NCI-H748 (cell line): ENCODE measurements at regions not wholly inside any gene's neighbourhood (a gene's known extent, or its start where the extent isn't known, plus 50 kb on each side); places are given as distances from the start of the nearest gene placed in this dataset.
"Not testable (repeated sequence)": the region's sequence is repeated elsewhere in the genome, so short reads cannot be mapped to it uniquely, and the experiment has no call there.

Experiments used
- DNase-seq: peaks from one replicate; lab custom pipeline; 2025; ENCODE audit not compliant: unreplicated experiment; lab: John Stamatoyannopoulos, UW

GRCh38 chr10:42985436-42986316 is 91.2 kb upstream of the RET start:
- DNase-seq, result no peak

GRCh38 chr10:42986633-42987032 is 90.2 kb upstream of the RET start:
- no peak for DNase-seq

GRCh38 chr10:42987121-42987541 is 89.7 kb upstream of the RET start:
- DNase-seq, result no peak

GRCh38 chr10:42987575-42987974 is 89.3 kb upstream of the RET start:
- no peak for DNase-seq

GRCh38 chr10:42988069-42988468 is 88.8 kb upstream of the RET start:
- DNase-seq, result no peak

- no peak for DNase-seq
Observed at GRCh38 chr10:42988517-42989395, 88.1 kb upstream of the RET start.

- DNase-seq, result no peak
Observed at GRCh38 chr10:42989481-42989921, 87.4 kb upstream of the RET start.

- no peak for DNase-seq
Observed at GRCh38 chr10:42990016-42990720, 86.7 kb upstream of the RET start.

- DNase-seq, result no peak
Observed at GRCh38 chr10:42990721-42991441, 86.0 kb upstream of the RET start.

- DNase-seq, result no peak
Observed at GRCh38 chr10:42991442-42992098, 85.3 kb upstream of the RET start.

- no peak for DNase-seq
Observed at GRCh38 chr10:42992156-42992956, 84.5 kb upstream of the RET start.

- no peak for DNase-seq
Observed at GRCh38 chr10:42992957-42993390, 83.9 kb upstream of the RET start.

- DNase-seq, result not testable (repeated sequence)
Observed at GRCh38 chr10:42994909-42995308, 82.0 kb upstream of the RET start.

GRCh38 chr10:42995537-42995936 is 81.3 kb upstream of the RET start:
- DNase-seq, result no peak

- DNase-seq, result no peak
Observed at GRCh38 chr10:42996588-42996987, 80.3 kb upstream of the RET start.

GRCh38 chr10:42997151-42997848 is 79.6 kb upstream of the RET start:
- no peak for DNase-seq

- no peak for DNase-seq
Observed at GRCh38 chr10:42997849-42998165, 79.1 kb upstream of the RET start.

GRCh38 chr10:42998481-42999384 is 78.1 kb upstream of the RET start:
- DNase-seq, result no peak
